Glutamatergic neuron (in vitro differentiated cells): ENCODE measurements at regions not wholly inside any gene's neighbourhood (a gene's known extent, or its start where the extent isn't known, plus 50 kb on each side); places are given as distances from the start of the nearest gene placed in this dataset.

Source experiments
- DNase-seq: peaks from one replicate; pipeline ENCODE4 v3.0.0; 2022
- H3K27ac Mint-ChIP-seq: one replicate; pipeline ENCODE4 v1.8.0; 2020; ENCODE audit warnings: mild to moderate bottlenecking, mixed read lengths, inconsistent platforms; ENCODE audit not compliant: unreplicated experiment
- H3K27me3 Mint-ChIP-seq: one replicate; pipeline ENCODE4 v1.8.0; 2020; ENCODE audit warnings: mild to moderate bottlenecking, moderate library complexity, mixed read lengths, inconsistent platforms; ENCODE audit not compliant: unreplicated experiment
- H3K36me3 Mint-ChIP-seq: one replicate; pipeline ENCODE4 v1.8.0; 2020; ENCODE audit warnings: mild to moderate bottlenecking, mixed read lengths, inconsistent platforms; ENCODE audit not compliant: unreplicated experiment
- H3K4me1 Mint-ChIP-seq: one replicate; pipeline ENCODE4 v1.8.0; 2020; ENCODE audit warnings: mild to moderate bottlenecking, low read depth, mixed read lengths, inconsistent platforms; ENCODE audit not compliant: unreplicated experiment
- H3K4me3 Mint-ChIP-seq: one replicate; pipeline ENCODE4 v1.8.0; 2020; ENCODE audit warnings: mild to moderate bottlenecking, mixed read lengths, inconsistent platforms; ENCODE audit not compliant: unreplicated experiment
- H3K9me3 Mint-ChIP-seq: one replicate; pipeline ENCODE4 v1.8.0; 2020; ENCODE audit warnings: mild to moderate bottlenecking, moderate library complexity, mixed read lengths, inconsistent platforms; ENCODE audit not compliant: unreplicated experiment
- CTCF ChIP-seq: fragments of 200-600 bp; sonication (generic); IDR thresholded peaks from one replicate; pipeline ENCODE4 v1.5.0; 2021; ENCODE audit not compliant: partially characterized antibody, unreplicated experiment

GRCh38 chr7:17134786-17135185 is 163.7 kb upstream of the AHR start:
- no peak for TF ChIP-seq CTCF
- Mint-ChIP-seq H3K4me3 (no peak overlapping the region), H3K4me1 (no peaks in the 10 kb centered on the region), H3K36me3 (no peaks in the 10 kb centered on the region), H3K9me3 (no peaks in the 10 kb centered on the region), H3K27ac (no peak overlapping the region), H3K27me3 (no peaks in the 10 kb centered on the region)
- DNase-seq: no peak

DNA sequence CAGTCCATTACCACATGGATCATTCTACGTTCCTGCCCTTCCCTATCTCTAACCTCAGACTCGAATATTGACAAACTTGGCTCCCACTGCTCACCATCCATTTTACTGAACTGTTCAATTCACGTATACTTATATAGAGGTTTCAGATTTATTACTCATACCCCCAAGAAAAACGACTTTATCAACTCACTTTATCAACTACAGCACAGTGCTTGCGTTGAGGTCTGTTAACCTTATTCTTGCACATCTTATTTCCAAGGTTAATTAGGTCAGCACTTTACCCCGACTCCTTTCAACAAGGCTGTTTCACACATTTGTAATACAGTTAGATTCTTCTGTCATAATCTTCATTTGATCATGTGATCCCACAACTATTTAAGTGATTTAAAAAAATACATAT is 162.3 kb upstream of the AHR start:
- no peak for DNase-seq
- H3K27me3 Mint-ChIP-seq: no peaks in the 10 kb centered on the region
- no peaks in the 10 kb centered on the region for H3K9me3 Mint-ChIP-seq
- no peaks in the 10 kb centered on the region for H3K4me1 Mint-ChIP-seq
- no peak overlapping the region for H3K27ac Mint-ChIP-seq
- TF ChIP-seq CTCF: no peak
- H3K4me3 Mint-ChIP-seq: no peak overlapping the region
- no peaks in the 10 kb centered on the region for H3K36me3 Mint-ChIP-seq

DNA sequence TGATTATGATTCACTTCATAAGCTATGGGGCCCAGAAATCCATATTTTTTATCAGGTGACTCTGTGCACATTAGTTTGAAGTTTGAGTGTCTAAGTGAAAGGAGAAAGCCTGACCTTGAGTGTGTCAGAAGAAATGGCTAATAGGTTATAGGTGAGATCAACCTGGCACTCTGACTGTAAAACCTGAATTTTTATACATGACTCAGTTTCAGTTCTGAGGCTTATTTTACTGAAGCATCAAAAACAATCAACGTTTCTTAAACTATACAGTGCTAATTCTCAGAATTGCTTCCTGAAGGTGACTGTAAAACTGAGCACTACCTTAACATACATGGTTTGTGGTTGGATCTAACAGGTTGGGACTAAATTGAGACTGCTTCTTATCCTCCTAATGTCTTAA is 159.4 kb upstream of the AHR start:
- H3K36me3 Mint-ChIP-seq: no peaks in the 10 kb centered on the region
- no peak for TF ChIP-seq CTCF
- no peaks in the 10 kb centered on the region for H3K4me1 Mint-ChIP-seq
- no peak for DNase-seq
- no peak overlapping the region for H3K4me3 Mint-ChIP-seq
- no peaks in the 10 kb centered on the region for H3K9me3 Mint-ChIP-seq
- H3K27ac Mint-ChIP-seq: no peak overlapping the region
- H3K27me3 Mint-ChIP-seq: no peaks in the 10 kb centered on the region

- Mint-ChIP-seq H3K36me3 (no peaks in the 10 kb centered on the region), H3K27ac (no peak overlapping the region), H3K27me3 (no peaks in the 10 kb centered on the region), H3K4me3 (no peak overlapping the region), H3K4me1 (no peaks in the 10 kb centered on the region), H3K9me3 (no peaks in the 10 kb centered on the region)
- no peak for DNase-seq
- no peak for TF ChIP-seq CTCF
These were observed 158.0 kb upstream of the AHR start for GRCh38 chr7:17140406-17140805.

DNA sequence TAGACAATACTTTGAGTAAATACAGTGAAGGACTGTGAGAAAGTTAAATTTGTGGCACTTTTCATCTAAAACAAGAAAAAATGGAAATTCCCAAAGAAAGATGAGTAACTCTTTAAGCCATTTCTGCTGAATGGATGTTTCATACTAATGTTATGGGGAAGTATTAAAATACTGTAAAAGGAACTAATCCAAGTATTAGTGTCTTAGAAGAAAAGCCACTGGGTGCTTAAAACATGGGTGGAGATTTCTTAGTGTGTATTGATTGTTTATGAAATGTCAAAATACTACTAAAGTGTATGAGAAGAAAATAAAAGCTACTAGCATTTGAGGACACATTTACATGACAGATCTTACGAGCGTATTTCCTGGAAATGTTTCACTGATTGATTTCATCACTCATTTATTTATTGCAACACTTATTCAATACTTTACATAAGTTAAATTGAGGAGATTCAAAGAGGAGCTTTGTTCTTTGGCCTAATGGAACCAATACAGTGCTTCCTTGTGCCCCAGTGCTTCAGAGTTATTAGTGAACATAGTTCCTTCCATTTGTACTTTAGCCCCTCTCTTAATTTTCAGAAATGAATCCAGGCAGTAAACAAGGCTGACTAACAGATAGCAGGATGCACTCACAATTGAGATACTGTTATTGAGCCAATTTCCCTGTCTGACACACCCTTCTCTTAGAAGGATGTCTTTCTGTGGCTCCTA is 155.5 kb upstream of the AHR start:
- Mint-ChIP-seq H3K4me1 (no peaks in the 10 kb centered on the region), H3K4me3 (no peak overlapping the region), H3K36me3 (no peaks in the 10 kb centered on the region), H3K27me3 (no peaks in the 10 kb centered on the region), H3K27ac (no peak overlapping the region), H3K9me3 (no peaks in the 10 kb centered on the region)
- no peak for TF ChIP-seq CTCF
- DNase-seq: no peak
